ENCODE measurements at regions not wholly inside any gene's neighbourhood (a gene's known extent, or its start where the extent isn't known, plus 50 kb on each side); places are given as distances from the start of the nearest gene placed in this dataset.
"Not testable (repeated sequence)": the region's sequence is repeated elsewhere in the genome, so short reads cannot be mapped to it uniquely, and the experiment has no call there.

DNA sequence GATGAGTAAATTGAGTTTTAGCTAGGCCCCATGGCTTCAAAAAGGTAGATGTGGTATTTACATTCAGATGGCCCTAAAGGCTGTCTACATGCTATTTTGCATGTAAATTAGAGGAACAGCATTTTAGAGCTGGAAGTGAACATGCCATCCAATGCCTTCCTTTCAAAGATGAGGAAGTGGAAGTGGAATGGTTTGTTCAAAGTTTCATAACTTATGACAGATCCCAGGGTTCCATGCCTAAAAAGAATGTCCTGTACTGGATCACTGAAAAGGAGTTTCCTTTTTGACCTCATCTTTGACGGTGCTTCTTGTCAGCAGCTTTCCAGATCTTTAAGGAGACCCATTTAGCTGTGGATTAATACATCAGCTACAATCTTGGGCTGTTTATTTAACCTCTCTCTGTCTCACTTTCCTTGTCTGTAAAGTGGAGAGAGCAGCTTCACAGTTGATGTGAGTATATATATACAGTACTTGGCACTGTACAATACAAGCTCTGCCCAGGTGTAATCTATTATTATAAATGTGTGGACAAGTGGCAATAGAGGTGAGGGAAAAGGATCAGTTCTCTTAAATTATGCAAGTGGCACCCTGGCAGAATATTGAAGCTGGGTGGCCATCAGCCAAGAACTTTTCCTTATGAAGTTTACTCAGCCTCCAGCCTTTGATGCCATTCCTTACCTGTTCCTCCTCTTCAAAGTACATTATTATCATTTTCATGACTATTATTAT is 68.7 kb upstream of the GOLGA8B start:
- Histone ChIP-seq H3K27me3 (ENCODE audit: insufficient read depth, low read length) (no peaks in the 10 kb centered on the region), H3K27ac (ENCODE audit: low read depth, low read length) (no peak overlapping the region), H2AFZ (ENCODE audit: low read length, unreplicated experiment) (no peak overlapping the region), H3K79me2 (ENCODE audit: control insufficient read depth, insufficient read depth, low read length, unreplicated experiment) (no peaks in the 10 kb centered on the region), H3K4me1 (ENCODE audit: control insufficient read depth, insufficient read depth, low read length, unreplicated experiment) (peaks cover 11% of the 10 kb centered on the region), H3K4me3 (ENCODE audit: low read depth, low read length) (no peak overlapping the region), H3K36me3 (ENCODE audit: insufficient read depth, low read length) (no peaks in the 10 kb centered on the region)

DNA sequence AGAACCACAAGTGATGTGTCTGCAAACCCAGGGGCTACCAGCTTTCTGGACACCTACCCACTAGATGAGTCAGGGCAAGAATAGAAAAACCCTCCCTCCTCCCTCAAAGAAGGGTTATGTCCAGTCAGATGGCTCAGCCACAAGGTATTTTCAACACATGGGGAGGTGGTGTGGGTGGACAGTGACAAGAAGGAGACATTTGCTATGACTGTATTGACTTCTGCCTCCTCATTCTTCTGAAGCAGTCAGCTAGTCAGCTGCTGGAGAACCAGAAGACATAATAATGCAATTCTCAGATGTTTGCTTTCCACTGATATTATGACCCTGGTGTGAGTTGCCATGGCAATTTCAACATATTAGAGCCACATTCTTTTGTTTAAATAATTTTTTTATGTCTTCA is 66.7 kb upstream of the GOLGA8B start:
- no peak overlapping the region for H3K27ac ChIP-seq (ENCODE audit: low read depth, low read length)
- peaks cover 11% of the 10 kb centered on the region for H3K4me1 ChIP-seq (ENCODE audit: control insufficient read depth, insufficient read depth, low read length, unreplicated experiment)
- H3K4me3 ChIP-seq (ENCODE audit: low read depth, low read length): no peak overlapping the region
- H2AFZ ChIP-seq (ENCODE audit: low read length, unreplicated experiment): no peak overlapping the region
- no peaks in the 10 kb centered on the region for H3K79me2 ChIP-seq (ENCODE audit: control insufficient read depth, insufficient read depth, low read length, unreplicated experiment)
- no peaks in the 10 kb centered on the region for H3K27me3 ChIP-seq (ENCODE audit: insufficient read depth, low read length)
- H3K36me3 ChIP-seq (ENCODE audit: insufficient read depth, low read length): no peaks in the 10 kb centered on the region

DNA sequence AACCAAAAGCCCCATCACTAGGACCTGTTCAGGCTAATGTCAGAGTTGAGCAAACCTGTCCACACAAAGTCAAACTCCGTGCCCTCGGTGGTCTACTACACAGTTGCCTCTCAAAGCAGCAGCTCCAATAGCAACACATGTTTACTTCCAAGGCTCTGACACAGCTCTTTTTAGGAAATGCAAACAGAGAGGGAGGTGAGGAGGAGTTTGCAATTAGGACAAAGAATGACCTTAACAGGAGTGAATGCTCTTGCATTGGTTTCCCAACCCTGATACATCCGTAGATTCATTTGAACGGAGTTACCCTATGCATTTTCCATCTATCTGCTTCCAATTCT is 64.8 kb upstream of the GOLGA8B start:
- Histone ChIP-seq H3K27ac (ENCODE audit: low read depth, low read length) (no peak overlapping the region), H3K79me2 (ENCODE audit: control insufficient read depth, insufficient read depth, low read length, unreplicated experiment) (no peaks in the 10 kb centered on the region), H3K4me3 (ENCODE audit: low read depth, low read length) (no peak overlapping the region), H3K27me3 (ENCODE audit: insufficient read depth, low read length) (no peaks in the 10 kb centered on the region), H2AFZ (ENCODE audit: low read length, unreplicated experiment) (no peak overlapping the region), H3K4me1 (ENCODE audit: control insufficient read depth, insufficient read depth, low read length, unreplicated experiment) (peaks cover 23% of the 10 kb centered on the region), H3K36me3 (ENCODE audit: insufficient read depth, low read length) (no peaks in the 10 kb centered on the region)

DNA sequence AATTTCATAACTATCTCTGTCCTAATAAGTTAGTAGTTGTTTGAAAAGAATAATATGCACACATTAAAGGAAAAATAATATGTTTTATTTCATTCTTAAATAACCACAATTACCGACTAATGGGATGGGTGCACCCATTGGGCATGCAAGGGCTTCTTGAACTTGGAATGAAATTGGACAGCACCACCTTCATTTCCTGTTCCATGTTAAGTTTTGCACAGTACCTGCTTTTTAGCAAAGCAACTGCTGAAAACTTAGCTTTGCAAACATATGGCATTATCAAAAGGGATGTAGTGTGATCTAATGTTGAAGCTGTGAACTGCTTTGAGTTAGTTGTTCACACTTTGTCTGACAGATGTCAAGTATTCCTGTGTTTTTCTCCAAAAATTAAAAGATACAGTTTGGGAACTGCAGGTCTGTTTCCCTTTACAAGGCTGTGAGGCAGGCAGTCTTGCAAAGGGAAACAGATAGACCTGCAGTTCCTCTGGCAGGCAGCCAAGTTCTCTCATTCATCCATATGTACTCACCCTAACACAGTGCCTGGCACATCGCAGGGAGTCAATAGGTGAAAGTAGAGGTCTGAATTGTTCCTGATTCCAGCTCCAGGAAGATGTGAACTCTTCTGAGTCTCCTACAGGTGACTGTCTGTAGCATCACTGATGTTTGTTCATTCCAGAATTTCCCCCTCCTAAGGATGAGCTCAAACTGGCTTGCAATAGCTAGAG is 64.3 kb upstream of the GOLGA8B start:
- Histone ChIP-seq H3K4me3 (ENCODE audit: low read depth, low read length) (no peak overlapping the region), H3K36me3 (ENCODE audit: insufficient read depth, low read length) (no peaks in the 10 kb centered on the region), H3K4me1 (ENCODE audit: control insufficient read depth, insufficient read depth, low read length, unreplicated experiment) (peaks cover 23% of the 10 kb centered on the region), H3K27ac (ENCODE audit: low read depth, low read length) (no peak overlapping the region), H3K27me3 (ENCODE audit: insufficient read depth, low read length) (no peaks in the 10 kb centered on the region), H3K79me2 (ENCODE audit: control insufficient read depth, insufficient read depth, low read length, unreplicated experiment) (no peaks in the 10 kb centered on the region), H2AFZ (ENCODE audit: low read length, unreplicated experiment) (no peak overlapping the region)

DNA sequence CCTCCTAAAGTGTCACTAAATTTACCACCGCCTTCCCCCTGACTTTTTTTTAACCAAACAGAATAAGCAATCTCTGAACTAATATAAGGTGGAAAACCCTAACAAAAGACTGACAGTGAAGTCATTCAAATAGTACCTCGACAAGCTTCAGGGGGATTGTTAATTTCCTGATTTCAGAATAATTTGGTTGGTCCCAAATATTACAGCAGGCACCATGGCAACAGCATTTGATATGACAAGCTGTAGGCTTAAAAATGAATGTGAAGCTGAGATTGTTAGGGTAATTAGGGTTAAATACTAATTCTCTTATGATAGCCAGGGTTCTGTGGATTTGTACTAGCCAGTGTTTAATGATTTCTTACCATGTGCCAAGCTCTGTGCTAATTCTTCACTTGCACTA is 63.5 kb upstream of the GOLGA8B start:
- H2AFZ ChIP-seq (ENCODE audit: low read length, unreplicated experiment): no peak overlapping the region
- peaks cover 23% of the 10 kb centered on the region for H3K4me1 ChIP-seq (ENCODE audit: control insufficient read depth, insufficient read depth, low read length, unreplicated experiment)
- no peak overlapping the region for H3K4me3 ChIP-seq (ENCODE audit: low read depth, low read length)
- H3K27ac ChIP-seq (ENCODE audit: low read depth, low read length): no peak overlapping the region
- H3K79me2 ChIP-seq (ENCODE audit: control insufficient read depth, insufficient read depth, low read length, unreplicated experiment): no peaks in the 10 kb centered on the region
- no peaks in the 10 kb centered on the region for H3K27me3 ChIP-seq (ENCODE audit: insufficient read depth, low read length)
- no peaks in the 10 kb centered on the region for H3K36me3 ChIP-seq (ENCODE audit: insufficient read depth, low read length)

DNA sequence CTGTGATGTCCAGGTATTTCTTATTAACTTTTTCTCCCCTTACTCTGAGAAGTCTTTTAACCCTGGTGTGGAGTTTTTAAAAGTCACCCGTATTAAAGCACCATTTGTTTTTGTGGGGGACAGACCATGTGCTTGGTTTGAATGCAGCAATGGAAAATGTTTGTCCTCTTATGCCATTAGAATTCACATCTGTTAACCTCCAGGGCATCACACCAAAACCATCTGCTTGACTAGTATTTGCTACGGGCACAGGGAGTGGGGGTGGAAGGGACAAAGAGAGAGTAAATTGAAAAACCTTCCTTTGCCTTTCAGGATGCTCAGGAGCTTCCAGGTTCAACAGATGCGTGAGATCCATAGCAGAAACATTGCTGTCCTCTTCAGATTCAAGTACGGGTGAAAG is 61.4 kb upstream of the GOLGA8B start:
- H3K27ac ChIP-seq (ENCODE audit: low read depth, low read length): no peak overlapping the region
- peaks cover 12% of the 10 kb centered on the region for H3K4me1 ChIP-seq (ENCODE audit: control insufficient read depth, insufficient read depth, low read length, unreplicated experiment)
- H2AFZ ChIP-seq (ENCODE audit: low read length, unreplicated experiment): peak overlapping the region; percentile 44

DNA sequence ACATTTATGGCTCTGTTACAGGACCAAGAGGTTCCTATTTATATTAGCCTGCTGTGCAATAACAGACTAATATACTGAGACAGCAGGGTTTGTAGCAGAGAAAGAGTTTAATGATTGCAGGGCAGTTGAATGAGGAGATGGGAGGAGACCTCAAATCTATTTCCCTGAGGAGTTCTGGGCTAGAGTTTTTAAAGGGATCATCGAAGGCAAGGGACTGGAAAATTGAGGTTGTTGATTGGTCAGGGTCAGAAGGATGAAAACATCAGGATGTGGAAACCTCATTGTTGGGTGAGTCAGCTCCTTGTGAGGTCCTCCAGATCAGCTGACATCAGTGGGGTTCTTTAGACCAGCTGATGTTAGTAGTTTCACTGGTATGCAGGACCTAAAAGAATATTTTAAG is 60.6 kb upstream of the GOLGA8B start:
- no peak overlapping the region for H3K4me3 ChIP-seq (ENCODE audit: low read depth, low read length)
- no peaks in the 10 kb centered on the region for H3K36me3 ChIP-seq (ENCODE audit: insufficient read depth, low read length)
- peaks cover 12% of the 10 kb centered on the region for H3K4me1 ChIP-seq (ENCODE audit: control insufficient read depth, insufficient read depth, low read length, unreplicated experiment)
- no peaks in the 10 kb centered on the region for H3K79me2 ChIP-seq (ENCODE audit: control insufficient read depth, insufficient read depth, low read length, unreplicated experiment)
- H3K27ac ChIP-seq (ENCODE audit: low read depth, low read length): peak overlapping the region; percentile 25; the same call in 1 of the 2 replicates
- no peak overlapping the region for H2AFZ ChIP-seq (ENCODE audit: low read length, unreplicated experiment)
- no peaks in the 10 kb centered on the region for H3K27me3 ChIP-seq (ENCODE audit: insufficient read depth, low read length)

More for the DNA sequence above, 61.4 kb upstream of the GOLGA8B start:
- H3K27me3 ChIP-seq (ENCODE audit: insufficient read depth, low read length): no peaks in the 10 kb centered on the region
- no peaks in the 10 kb centered on the region for H3K79me2 ChIP-seq (ENCODE audit: control insufficient read depth, insufficient read depth, low read length, unreplicated experiment)
- H3K36me3 ChIP-seq (ENCODE audit: insufficient read depth, low read length): no peaks in the 10 kb centered on the region
- H3K4me3 ChIP-seq (ENCODE audit: low read depth, low read length): no peak overlapping the region

DNA sequence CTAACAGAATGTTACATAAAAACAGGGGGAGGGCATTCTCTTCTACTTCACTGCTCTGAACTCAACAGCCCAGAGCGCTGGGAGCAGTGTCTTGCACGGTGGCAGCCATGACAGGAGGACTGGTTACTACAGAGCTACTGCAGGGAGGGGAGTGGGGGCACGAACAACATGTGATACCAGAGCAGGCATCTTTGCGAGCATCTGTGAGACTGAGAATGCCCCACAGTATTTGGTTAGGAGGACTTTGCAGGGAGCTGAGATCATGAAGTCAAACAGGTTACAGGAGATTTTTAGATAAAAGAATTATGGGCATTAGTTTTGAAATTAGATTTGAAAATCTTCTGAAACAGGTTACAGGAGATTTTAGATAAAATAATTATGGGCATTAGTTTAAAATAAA is 58.8 kb upstream of the GOLGA8B start:
- no peak overlapping the region for H2AFZ ChIP-seq (ENCODE audit: low read length, unreplicated experiment)
- H3K4me3 ChIP-seq (ENCODE audit: low read depth, low read length): no peak overlapping the region
- no peak overlapping the region for H3K27ac ChIP-seq (ENCODE audit: low read depth, low read length)

DNA sequence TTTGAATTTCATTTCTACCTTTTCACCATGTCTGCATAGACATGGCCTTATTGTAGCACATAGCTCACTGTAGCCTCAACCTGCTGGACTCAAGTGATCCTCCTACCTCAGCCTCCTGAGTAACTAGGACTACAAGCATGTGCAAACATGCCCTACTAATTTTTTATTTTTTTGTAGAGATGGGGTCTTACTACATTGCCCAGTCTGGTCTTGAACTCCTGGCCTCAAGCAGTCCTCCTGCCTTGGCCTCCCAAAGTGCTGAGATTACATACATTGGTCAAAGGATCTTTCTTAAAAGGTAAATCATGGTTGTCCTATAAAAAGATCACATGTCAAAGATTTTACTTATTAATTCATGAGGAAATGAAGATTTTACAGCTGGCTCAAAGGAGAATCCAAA is 57.2 kb upstream of the GOLGA8B start:
- no peaks in the 10 kb centered on the region for H3K36me3 ChIP-seq (ENCODE audit: insufficient read depth, low read length)
- peaks cover 12% of the 10 kb centered on the region for H3K4me1 ChIP-seq (ENCODE audit: control insufficient read depth, insufficient read depth, low read length, unreplicated experiment)
- no peak overlapping the region for H3K4me3 ChIP-seq (ENCODE audit: low read depth, low read length)
- no peak overlapping the region for H3K27ac ChIP-seq (ENCODE audit: low read depth, low read length)
- H3K79me2 ChIP-seq (ENCODE audit: control insufficient read depth, insufficient read depth, low read length, unreplicated experiment): no peaks in the 10 kb centered on the region
- H2AFZ ChIP-seq (ENCODE audit: low read length, unreplicated experiment): no peak overlapping the region
- no peaks in the 10 kb centered on the region for H3K27me3 ChIP-seq (ENCODE audit: insufficient read depth, low read length)

More for the DNA sequence above, 58.8 kb upstream of the GOLGA8B start:
- Histone ChIP-seq H3K4me1 (ENCODE audit: control insufficient read depth, insufficient read depth, low read length, unreplicated experiment) (peaks cover 12% of the 10 kb centered on the region), H3K36me3 (ENCODE audit: insufficient read depth, low read length) (no peaks in the 10 kb centered on the region), H3K79me2 (ENCODE audit: control insufficient read depth, insufficient read depth, low read length, unreplicated experiment) (no peaks in the 10 kb centered on the region), H3K27me3 (ENCODE audit: insufficient read depth, low read length) (no peaks in the 10 kb centered on the region)

DNA sequence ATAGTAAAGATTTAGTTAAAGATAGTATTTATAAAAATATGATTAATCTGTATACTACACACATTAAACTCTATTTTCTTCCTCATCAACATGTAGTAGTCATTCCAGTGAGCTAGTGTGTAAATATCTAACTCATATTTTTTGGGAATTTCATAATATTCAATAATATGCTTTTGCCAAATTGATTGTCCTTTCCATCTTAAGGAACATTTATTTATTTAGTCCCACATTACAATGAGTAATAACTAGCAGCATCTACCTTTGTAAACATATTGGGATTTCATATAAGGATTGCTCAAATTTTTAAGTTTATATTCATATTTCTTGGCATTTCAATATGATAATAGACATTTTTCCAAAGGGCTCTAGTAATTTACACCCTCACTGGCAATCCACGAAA is 53.9 kb upstream of the GOLGA8B start:
- Histone ChIP-seq H3K27ac (ENCODE audit: low read depth, low read length) (no peak overlapping the region), H3K36me3 (ENCODE audit: insufficient read depth, low read length) (no peaks in the 10 kb centered on the region), H3K4me1 (ENCODE audit: control insufficient read depth, insufficient read depth, low read length, unreplicated experiment) (no peaks in the 10 kb centered on the region), H2AFZ (ENCODE audit: low read length, unreplicated experiment) (no peak overlapping the region), H3K4me3 (ENCODE audit: low read depth, low read length) (no peak overlapping the region), H3K27me3 (ENCODE audit: insufficient read depth, low read length) (no peaks in the 10 kb centered on the region), H3K79me2 (ENCODE audit: control insufficient read depth, insufficient read depth, low read length, unreplicated experiment) (no peaks in the 10 kb centered on the region)

DNA sequence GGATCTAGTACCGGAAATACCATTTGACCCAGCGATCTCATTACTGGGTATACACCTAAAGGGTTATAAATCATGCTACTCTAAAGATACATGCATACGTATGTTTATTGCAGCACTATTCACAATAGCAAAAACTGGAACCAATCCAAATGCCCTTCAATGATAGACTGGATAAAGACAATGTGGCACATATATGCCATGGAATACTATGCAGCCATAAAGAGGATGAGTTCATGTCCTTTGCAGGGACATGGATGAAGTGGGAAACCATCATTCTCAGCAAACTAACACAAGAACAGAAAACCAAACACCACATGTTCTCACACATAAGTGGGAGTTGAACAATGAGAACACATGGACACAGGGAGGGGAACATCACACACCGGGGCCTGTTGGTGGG is 50.2 kb upstream of the GOLGA8B start:
- H3K4me3 ChIP-seq (ENCODE audit: low read depth, low read length); H3K4me1 ChIP-seq (ENCODE audit: control insufficient read depth, insufficient read depth, low read length, unreplicated experiment); H2AFZ ChIP-seq (ENCODE audit: low read length, unreplicated experiment); H3K36me3 ChIP-seq (ENCODE audit: insufficient read depth, low read length); H3K27ac ChIP-seq (ENCODE audit: low read depth, low read length); H3K79me2 ChIP-seq (ENCODE audit: control insufficient read depth, insufficient read depth, low read length, unreplicated experiment); H3K27me3 ChIP-seq (ENCODE audit: insufficient read depth, low read length): not testable (repeated sequence)

Measured in ACC112 (cell line).